Small intestine (tissue), 7 donors: ENCODE measurements at regions not wholly inside any gene's neighbourhood (a gene's known extent, or its start where the extent isn't known, plus 50 kb on each side); places are given as distances from the start of the nearest gene placed in this dataset.

Source experiments
- DNase-seq, 2 donors: peaks; one replicate each; pipeline versions ENCODE4 v3.0.0 to v3.0.0-alpha.2; 2013
- FAIRE-seq: peaks from 2 replicates; lab custom pipeline; 2012; peaks lifted over from hg19 to GRCh38; lab: Jason Lieb, UNC
- H3K27ac ChIP-seq, 3 donors: one replicate each; pipeline ENCODE4 v1.5.1; 2013; ENCODE audit warnings: low read length in 2 of 3, mild to moderate bottlenecking in 2 of 3, control low read depth in 1 of 3, inconsistent platforms in 1 of 3, low read depth in 1 of 3, moderate library complexity in 1 of 3
- H3K27me3 ChIP-seq, 3 donors: one replicate each; pipeline ENCODE4 v1.6.1; 2013; ENCODE audit warnings: low read length in 3 of 3, inconsistent platforms in 1 of 3; ENCODE audit not compliant: control insufficient read depth in 3 of 3, insufficient read depth in 3 of 3
- H3K36me3 ChIP-seq, 3 donors: one replicate each; pipeline ENCODE4 v1.6.1; 2013; ENCODE audit warnings: low read length in 3 of 3, inconsistent platforms in 1 of 3, low read depth in 1 of 3, mild to moderate bottlenecking in 1 of 3, moderate library complexity in 1 of 3; ENCODE audit not compliant: control insufficient read depth in 3 of 3, insufficient read depth in 2 of 3
- H3K4me1 ChIP-seq, 3 donors: one replicate each; pipeline ENCODE4 v1.6.1; 2013; ENCODE audit warnings: low read length in 2 of 3, inconsistent platforms in 1 of 3, low read depth in 1 of 3, mild to moderate bottlenecking in 1 of 3, moderate library complexity in 1 of 3; ENCODE audit not compliant: control insufficient read depth in 3 of 3, insufficient read depth in 2 of 3
- H3K4me3 ChIP-seq, 3 donors: one replicate each; pipeline ENCODE4 v1.5.1; 2013; ENCODE audit warnings: low read length in 3 of 3, control low read depth in 1 of 3, inconsistent platforms in 1 of 3, low read depth in 1 of 3, mild to moderate bottlenecking in 1 of 3, moderate library complexity in 1 of 3
- H3K9me3 ChIP-seq, 2 donors: one replicate each; pipeline ENCODE4 v1.6.1; 2013; ENCODE audit warnings: low read depth in 1 of 2, low read length in 1 of 2; ENCODE audit not compliant: control insufficient read depth in 2 of 2, insufficient read depth in 1 of 2
- WGBS, 3 donors: extraction: QIAGEN DNeasy Blood & Tissue Kit; methylation state at CpG; one replicate each; pipeline ENCODE4 v1.1.7; 2013; 5-methylcytosine and 5-hydroxymethylcytosine counted together
- donor health status: healthy with polysubstance abuse.
- donor health status: control.
- donor health status: control.
- donor health status: Bipolar disorder and iron deficiency.
- donor health status: healthy.

DNA sequence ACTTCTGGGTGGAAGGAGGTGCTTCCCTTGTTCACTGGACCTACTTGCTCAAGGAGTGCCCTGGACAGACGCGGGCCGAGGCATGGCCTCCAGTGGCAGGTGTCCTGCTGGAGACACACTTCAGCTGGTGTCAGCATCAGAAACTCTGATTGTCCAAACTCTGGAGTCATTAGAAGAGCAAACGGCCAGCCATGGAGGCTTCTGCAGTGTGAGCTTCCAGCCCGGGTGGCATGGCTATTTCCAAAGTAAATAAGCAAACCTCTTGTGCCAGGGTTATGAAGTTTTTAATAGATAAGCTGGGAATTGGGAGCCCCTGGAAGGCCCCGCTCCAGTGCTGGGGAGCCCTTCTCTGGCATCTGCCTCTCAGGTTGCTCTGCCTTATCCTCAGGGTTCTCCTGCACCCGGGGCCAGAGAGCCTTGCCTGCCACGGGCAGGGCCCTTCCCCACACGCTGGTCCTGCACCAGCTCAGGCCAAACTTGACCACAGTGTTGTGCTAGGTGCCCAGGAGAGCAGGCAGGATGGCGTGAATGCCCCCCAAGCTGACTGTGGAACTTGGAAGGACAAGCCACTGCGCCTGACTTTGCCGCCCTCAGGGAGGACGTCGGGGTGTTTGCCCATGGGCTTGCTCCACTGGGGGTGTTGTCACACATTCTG is 285.6 kb downstream of the GADD45G start:
- DNase-seq = no peak
- Histone ChIP-seq H3K27ac (no peak overlapping the region), H3K4me1 (peaks cover 2 to 15% (median 3%) of the 10 kb centered on the region in 3 donors), H3K9me3 (peaks cover 0 to 3% of the 10 kb centered on the region in 2 donors), H3K36me3 (no peaks in the 10 kb centered on the region), H3K27me3 (no peaks in the 10 kb centered on the region), H3K4me3 (no peak overlapping the region)
- FAIRE-seq = no peak
- 73 to 77% (median 77%) methylated on average over 14 of the region's 14 CpGs for WGBS, 3 donors

GRCh38 chr9:89891221-89891590 is 286.4 kb downstream of the GADD45G start:
- no peak for FAIRE-seq
- Histone ChIP-seq H3K4me1 (peaks cover 2 to 15% (median 3%) of the 10 kb centered on the region in 3 donors), H3K27ac (peak overlapping the region in 2 of 3 donors; percentile 33 to 49), H3K4me3 (no peak overlapping the region), H3K27me3 (no peaks in the 10 kb centered on the region), H3K36me3 (no peaks in the 10 kb centered on the region), H3K9me3 (peaks cover 0 to 3% of the 10 kb centered on the region in 2 donors)
- DNase-seq = no peak
- 74 to 90% (median 82%) methylated on average over 5 of the region's 5 CpGs for WGBS, 3 donors

DNA sequence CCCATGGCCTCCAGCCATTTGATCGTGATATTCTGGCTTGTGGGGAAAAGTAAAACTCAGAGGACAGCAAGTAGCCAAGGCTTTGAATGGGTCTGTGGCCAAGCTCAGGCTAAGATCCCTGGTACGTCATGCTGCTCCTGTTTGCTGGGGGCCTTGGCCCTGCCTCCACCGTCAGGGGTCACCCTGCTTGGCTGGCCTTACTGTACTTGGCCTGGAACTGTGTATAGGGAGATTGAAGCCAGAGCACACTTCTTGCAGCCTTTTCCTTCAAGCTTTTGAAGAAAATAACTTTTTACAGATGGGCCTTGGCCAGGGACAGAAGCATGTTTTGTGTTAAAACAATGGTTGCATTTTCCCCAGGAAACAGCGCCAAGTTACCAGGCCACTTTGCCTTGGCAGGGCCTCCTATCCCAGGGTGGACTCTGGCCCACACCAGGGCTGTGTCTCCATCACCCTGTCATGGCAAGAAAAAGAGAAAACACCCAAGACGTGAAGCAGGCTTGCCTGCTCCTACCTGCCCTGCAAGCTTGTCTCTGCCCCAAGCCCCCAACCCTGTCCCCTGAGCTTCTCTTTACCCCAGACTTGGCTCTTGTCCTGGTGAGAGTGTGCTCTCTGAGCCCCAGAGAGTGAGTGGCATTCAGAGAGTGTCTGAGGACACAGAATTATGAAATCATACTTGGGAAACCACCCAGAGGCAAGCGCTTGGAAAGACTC is 286.9 kb downstream of the GADD45G start:
- Histone ChIP-seq H3K4me3 (no peak overlapping the region), H3K9me3 (peaks cover 0 to 3% of the 10 kb centered on the region in 2 donors), H3K36me3 (no peaks in the 10 kb centered on the region), H3K27me3 (no peaks in the 10 kb centered on the region), H3K27ac (peak overlapping the region in 2 of 3 donors; percentile 33 to 49), H3K4me1 (peaks cover 2 to 15% (median 3%) of the 10 kb centered on the region in 3 donors)
- peak; percentile 38 to 73 for DNase-seq
- WGBS, 3 donors = 43 to 61% (median 45%) methylated on average over 6 of the region's 6 CpGs
- no peak for FAIRE-seq

GRCh38 chr9:89892920-89893319 is 288.1 kb downstream of the GADD45G start:
- 30 to 72% (median 39%) methylated on average over 6 of the region's 6 CpGs for WGBS, 3 donors
- peak in 1 of 2 donors; percentile 52 for DNase-seq
- H3K4me1 ChIP-seq = peaks cover 2 to 15% (median 3%) of the 10 kb centered on the region in 3 donors

DNA sequence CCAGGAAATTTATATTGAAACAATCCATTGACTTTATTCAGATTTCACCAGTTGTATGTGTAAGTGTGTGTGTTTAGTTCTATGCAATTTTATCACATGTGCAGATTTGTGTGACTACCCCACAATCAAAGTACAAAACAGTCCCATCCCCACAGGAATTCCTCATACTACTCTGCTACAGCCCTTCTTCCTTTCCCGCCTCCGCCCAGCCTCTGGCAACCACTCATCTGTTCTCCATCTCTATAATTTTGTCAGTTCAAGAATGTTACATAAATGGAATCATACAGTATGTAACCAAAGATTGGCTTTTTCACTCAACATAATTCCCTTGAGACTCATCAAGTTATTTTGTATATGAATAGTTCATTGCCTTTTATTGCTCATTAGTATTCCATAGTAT is 289.1 kb downstream of the GADD45G start:
- FAIRE-seq (no peak), DNase-seq (no peak)
- Histone ChIP-seq H3K4me1 (peaks cover 2 to 15% (median 3%) of the 10 kb centered on the region in 3 donors), H3K36me3 (no peaks in the 10 kb centered on the region), H3K27ac (no peak overlapping the region), H3K9me3 (peaks cover 0 to 3% of the 10 kb centered on the region in 2 donors), H3K4me3 (no peak overlapping the region), H3K27me3 (peaks cover 0 to 4% (median 0%) of the 10 kb centered on the region in 3 donors)
- WGBS, 3 donors = 93 to 100% (median 96%) methylated on average over 2 of the region's 2 CpGs

More at GRCh38 chr9:89892920-89893319, 288.1 kb downstream of the GADD45G start:
- H3K27ac ChIP-seq = no peak overlapping the region
- peaks cover 0 to 3% of the 10 kb centered on the region in 2 donors for H3K9me3 ChIP-seq
- FAIRE-seq = no peak
- no peaks in the 10 kb centered on the region for H3K36me3 ChIP-seq
- H3K4me3 ChIP-seq = no peak overlapping the region
- H3K27me3 ChIP-seq = peaks cover 0 to 4% (median 0%) of the 10 kb centered on the region in 3 donors

GRCh38 chr9:89896806-89897340 is 292.1 kb downstream of the GADD45G start:
- H3K27me3 ChIP-seq = peaks cover 0 to 4% (median 0%) of the 10 kb centered on the region in 3 donors
- FAIRE-seq = no peak
- DNase-seq = no peak
- H3K27ac ChIP-seq = no peak overlapping the region
- peaks cover 0 to 7% (median 1%) of the 10 kb centered on the region in 3 donors for H3K4me1 ChIP-seq
- H3K36me3 ChIP-seq = no peaks in the 10 kb centered on the region
- 85 to 89% (median 87%) methylated on average over 5 of the region's 5 CpGs for WGBS, 3 donors
- H3K4me3 ChIP-seq = no peak overlapping the region
- H3K9me3 ChIP-seq = no peaks in the 10 kb centered on the region

DNA sequence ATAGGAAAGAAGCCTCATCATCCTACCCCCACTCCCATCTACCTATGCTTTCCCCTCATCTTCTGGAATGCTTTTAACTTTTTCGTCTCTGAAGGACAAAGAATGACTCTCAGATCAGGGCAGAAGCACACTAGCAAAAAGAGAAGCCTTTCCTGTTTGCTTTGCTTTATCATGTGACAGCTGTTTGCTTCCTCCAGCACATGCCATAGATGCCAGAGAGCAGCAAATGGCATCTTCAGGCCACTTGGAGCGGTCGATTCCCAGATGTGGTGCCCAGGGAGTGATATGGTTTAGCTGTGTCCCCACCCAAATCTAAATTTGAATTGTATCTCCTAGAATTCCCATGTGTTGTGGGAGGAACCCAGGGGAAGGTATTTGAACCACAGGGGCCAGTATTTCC is 294.8 kb downstream of the GADD45G start:
- Histone ChIP-seq H3K27ac (no peak overlapping the region), H3K9me3 (no peaks in the 10 kb centered on the region), H3K4me3 (no peak overlapping the region), H3K4me1 (no peaks in the 10 kb centered on the region), H3K27me3 (peaks cover 0 to 4% (median 0%) of the 10 kb centered on the region in 3 donors), H3K36me3 (no peaks in the 10 kb centered on the region)
- 78 to 85% (median 80%) methylated on average over 3 of the region's 3 CpGs for WGBS, 3 donors
- FAIRE-seq (no peak), DNase-seq (no peak)

DNA sequence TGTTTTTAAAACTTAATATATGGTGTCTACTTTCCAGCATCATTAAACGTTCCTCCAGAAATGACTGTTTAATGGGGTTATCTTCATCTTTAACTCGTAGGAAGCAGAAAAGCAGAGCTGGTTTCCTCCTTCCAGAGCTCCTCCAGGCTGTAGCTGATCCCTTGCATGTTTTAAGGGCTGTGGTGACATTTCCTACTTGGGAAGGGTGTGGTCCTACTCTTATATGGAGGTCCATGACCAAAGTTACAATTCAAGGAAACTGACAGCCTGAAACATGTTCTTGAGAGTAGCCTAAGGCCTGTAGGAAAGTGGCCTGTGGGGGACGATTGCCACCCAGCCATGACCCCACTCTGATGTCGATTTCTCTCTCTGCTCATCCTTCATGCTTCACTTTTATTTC is 297.1 kb downstream of the GADD45G start:
- Histone ChIP-seq H3K9me3 (no peaks in the 10 kb centered on the region), H3K36me3 (no peaks in the 10 kb centered on the region), H3K4me1 (no peaks in the 10 kb centered on the region), H3K27me3 (peaks cover 0 to 3% (median 0%) of the 10 kb centered on the region in 3 donors), H3K27ac (no peak overlapping the region), H3K4me3 (no peak overlapping the region)
- no peak for FAIRE-seq
- no peak for DNase-seq
- 71 to 85% (median 73%) methylated on average over 4 of the region's 4 CpGs for WGBS, 3 donors
